ENCODE measurements at regions not wholly inside any gene's neighbourhood (a gene's known extent, or its start where the extent isn't known, plus 50 kb on each side); places are given as distances from the start of the nearest gene placed in this dataset.

GRCh38 chr7:79716329-79716728 lies 262.9 kb upstream of the MAGI2 start:
- no peak for DNase-seq (ENCODE audit: low spot score)

GRCh38 chr7:79714081-79714480 lies 260.6 kb upstream of the MAGI2 start:
- peak; percentile 5 for DNase-seq (ENCODE audit: low spot score)

GRCh38 chr7:79713276-79713675 lies 259.8 kb upstream of the MAGI2 start:
- DNase-seq (ENCODE audit: low spot score), result no peak

- DNase-seq (ENCODE audit: low spot score), result no peak
These were observed 258.2 kb upstream of the MAGI2 start for GRCh38 chr7:79711660-79712059.

GRCh38 chr7:79709574-79710409 lies 256.3 kb upstream of the MAGI2 start:
- no peak for DNase-seq (ENCODE audit: low spot score)

GRCh38 chr7:79702116-79702515 lies 248.6 kb upstream of the MAGI2 start:
- no peak for DNase-seq (ENCODE audit: low spot score)

- no peak for DNase-seq (ENCODE audit: low spot score)
These were observed 238.5 kb upstream of the MAGI2 start for GRCh38 chr7:79692015-79692414.

- DNase-seq (ENCODE audit: low spot score), result no peak
These were observed 237.6 kb upstream of the MAGI2 start for GRCh38 chr7:79691074-79691473.

GRCh38 chr7:79684384-79684783 lies 230.9 kb upstream of the MAGI2 start:
- DNase-seq (ENCODE audit: low spot score), result no peak

- no peak for DNase-seq (ENCODE audit: low spot score)
These were observed 230.4 kb upstream of the MAGI2 start for GRCh38 chr7:79683916-79684315.

- no peak for DNase-seq (ENCODE audit: low spot score)
These were observed 229.9 kb upstream of the MAGI2 start for GRCh38 chr7:79683185-79683890.

- no peak for DNase-seq (ENCODE audit: low spot score)
These were observed 228.0 kb upstream of the MAGI2 start for GRCh38 chr7:79681454-79681853.

- DNase-seq (ENCODE audit: low spot score), result no peak
These were observed 220.5 kb upstream of the MAGI2 start for GRCh38 chr7:79673969-79674368.

GRCh38 chr7:79673421-79673820 lies 220.0 kb upstream of the MAGI2 start:
- DNase-seq (ENCODE audit: low spot score), result no peak

GRCh38 chr7:79668292-79668691 lies 214.8 kb upstream of the MAGI2 start:
- DNase-seq (ENCODE audit: low spot score), result no peak

- no peak for DNase-seq (ENCODE audit: low spot score)
These were observed 213.0 kb upstream of the MAGI2 start for GRCh38 chr7:79666472-79666871.

GRCh38 chr7:79664884-79665676 lies 211.6 kb upstream of the MAGI2 start:
- DNase-seq (ENCODE audit: low spot score), result no peak

- DNase-seq (ENCODE audit: low spot score), result no peak
These were observed 204.8 kb upstream of the MAGI2 start for GRCh38 chr7:79658304-79658703.

GRCh38 chr7:79653136-79653631 lies 199.7 kb upstream of the MAGI2 start:
- DNase-seq (ENCODE audit: low spot score), result no peak

- no peak for DNase-seq (ENCODE audit: low spot score)
These were observed 199.2 kb upstream of the MAGI2 start for GRCh38 chr7:79652619-79653018.

- DNase-seq (ENCODE audit: low spot score), result no peak
These were observed 194.2 kb upstream of the MAGI2 start for GRCh38 chr7:79647711-79648110.

GRCh38 chr7:79646278-79646677 lies 192.8 kb upstream of the MAGI2 start:
- DNase-seq (ENCODE audit: low spot score), result no peak

- DNase-seq (ENCODE audit: low spot score), result no peak
These were observed 183.4 kb upstream of the MAGI2 start for GRCh38 chr7:79636849-79637248.
